Jurkat, Clone E6-1 (cell line): ENCODE measurements at regions not wholly inside any gene's neighbourhood (a gene's known extent, or its start where the extent isn't known, plus 50 kb on each side); places are given as distances from the start of the nearest gene placed in this dataset.
"Not testable (repeated sequence)": the region's sequence is repeated elsewhere in the genome, so short reads cannot be mapped to it uniquely, and the experiment has no call there.

Source experiments
- DNase-seq: peaks from one replicate; pipeline ENCODE4 v3.0.0-alpha.2; 2011; ENCODE audit warnings: low read depth, low spot score
- H3K4me3 ChIP-seq: 2 replicates; pipeline ENCODE4 v1.5.1; 2011; ENCODE audit warnings: mild to moderate bottlenecking, low read length, control low read depth, moderate library complexity

DNA sequence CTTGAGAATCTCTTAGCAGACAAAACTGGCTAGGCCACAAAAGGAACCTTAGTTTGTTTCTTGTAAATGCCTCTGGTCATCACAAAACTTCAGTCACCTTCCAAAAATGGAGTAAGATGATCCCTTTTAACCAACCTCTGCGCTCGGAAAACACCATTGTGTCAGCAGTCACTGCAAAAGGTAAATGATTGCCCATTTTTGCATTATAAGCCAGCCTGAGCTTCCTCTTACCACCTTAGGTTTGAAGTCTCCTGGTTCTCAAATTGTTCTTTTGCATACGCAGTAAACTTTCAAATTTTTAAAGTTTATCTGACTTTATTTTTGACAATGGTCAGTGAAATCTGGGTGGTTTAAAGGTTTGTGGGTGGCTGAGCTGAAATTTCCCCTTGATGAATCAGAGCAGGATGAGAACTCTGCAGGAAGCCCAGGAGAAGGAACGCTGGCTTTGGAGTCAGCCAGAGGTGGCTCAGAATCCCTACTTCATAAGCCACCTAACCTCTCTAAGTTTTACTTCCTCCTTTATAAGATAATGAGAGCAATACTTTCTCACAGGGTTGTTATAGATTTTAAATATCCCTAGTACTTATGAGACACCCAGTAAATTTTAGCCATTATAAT, 131.4 kb downstream of the MED10 start:
- DNase-seq, result no peak
- H3K4me3 ChIP-seq, result no peak overlapping the region

DNA sequence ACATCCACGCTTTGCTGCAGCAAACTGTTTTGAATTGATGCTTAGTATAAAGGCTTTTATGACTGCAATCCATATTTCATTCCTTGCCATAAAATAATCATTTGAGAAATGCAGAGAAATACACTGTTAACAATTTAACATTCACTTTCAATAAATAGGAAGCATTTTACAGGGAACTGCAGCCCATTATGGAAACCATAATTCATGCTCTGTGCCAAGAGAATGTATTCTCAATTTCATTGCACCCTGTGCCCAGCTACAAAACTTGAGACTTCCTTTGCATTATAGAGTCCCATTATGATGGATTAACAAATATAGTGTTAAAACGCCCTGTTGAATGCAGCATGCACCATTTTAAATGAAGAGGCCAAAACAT, 134.0 kb downstream of the MED10 start:
- no peak for DNase-seq
- no peak overlapping the region for H3K4me3 ChIP-seq

GRCh38 chr5:6243706-6244338, 134.5 kb downstream of the MED10 start:
- DNase-seq, result no peak
- no peak overlapping the region for H3K4me3 ChIP-seq

- H3K4me3 ChIP-seq, DNase-seq: not testable (repeated sequence)
These were observed 137.3 kb downstream of the MED10 start for GRCh38 chr5:6241056-6241455.

DNA sequence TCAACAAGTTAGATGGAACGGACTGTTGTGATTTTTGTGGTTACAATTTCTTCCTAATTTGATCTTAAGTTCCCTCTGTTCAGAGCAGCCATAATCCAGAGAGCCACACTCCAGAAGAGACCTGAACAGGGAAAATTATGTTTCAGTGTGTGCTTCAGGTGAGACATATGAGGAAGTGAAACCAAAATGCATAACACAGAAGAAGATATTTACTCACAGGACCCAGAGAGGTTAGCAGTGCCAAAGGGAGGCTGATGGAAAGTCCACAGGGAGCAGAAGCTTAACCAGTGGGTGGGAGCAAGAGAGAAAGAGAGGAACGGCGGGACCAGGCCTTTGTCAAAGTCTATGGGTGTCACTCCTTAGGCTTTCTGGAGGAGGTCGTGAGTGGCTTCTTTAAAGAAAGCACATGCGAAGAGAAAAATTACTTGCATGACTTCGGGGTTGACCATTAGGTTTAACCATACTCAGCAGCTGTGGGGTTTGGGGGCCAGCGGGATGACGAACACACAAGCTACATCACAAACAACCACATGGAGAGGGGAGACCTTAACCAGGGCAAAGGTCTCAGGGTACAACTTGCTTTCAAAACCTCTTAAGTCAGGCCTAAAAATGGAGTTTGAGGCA, 141.4 kb downstream of the MED10 start:
- no peak for DNase-seq
- no peak overlapping the region for H3K4me3 ChIP-seq

DNA sequence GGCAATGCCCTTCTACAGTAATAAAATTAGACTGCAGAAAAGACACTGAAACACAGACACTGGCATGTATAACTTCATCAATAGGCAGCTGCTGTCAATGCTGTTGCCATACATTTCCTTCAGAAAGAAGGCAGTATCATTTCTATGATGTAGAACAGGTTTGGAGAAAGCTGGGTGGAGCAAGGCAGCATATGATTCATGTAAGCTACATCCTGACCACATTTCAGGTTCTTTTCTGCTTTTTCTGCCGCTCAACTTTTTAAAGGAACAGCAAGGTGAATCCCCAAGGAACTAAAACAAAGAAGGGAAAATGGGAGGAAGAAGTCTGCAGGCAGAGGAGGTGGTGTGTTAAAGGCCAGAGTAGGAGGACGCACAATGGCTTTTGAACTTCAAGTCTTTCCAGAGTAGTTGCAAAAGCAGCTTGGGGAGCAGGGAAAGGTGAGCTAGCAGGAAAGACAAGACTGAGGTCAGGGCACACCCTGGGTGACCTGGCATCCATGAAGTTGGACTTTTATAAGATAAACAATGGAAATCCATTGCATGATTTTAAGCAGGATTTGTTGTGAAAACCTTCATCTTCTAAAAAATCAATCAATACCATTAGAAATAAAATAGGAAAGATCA, 142.1 kb downstream of the MED10 start:
- DNase-seq, result no peak
- H3K4me3 ChIP-seq, result no peak overlapping the region

DNA sequence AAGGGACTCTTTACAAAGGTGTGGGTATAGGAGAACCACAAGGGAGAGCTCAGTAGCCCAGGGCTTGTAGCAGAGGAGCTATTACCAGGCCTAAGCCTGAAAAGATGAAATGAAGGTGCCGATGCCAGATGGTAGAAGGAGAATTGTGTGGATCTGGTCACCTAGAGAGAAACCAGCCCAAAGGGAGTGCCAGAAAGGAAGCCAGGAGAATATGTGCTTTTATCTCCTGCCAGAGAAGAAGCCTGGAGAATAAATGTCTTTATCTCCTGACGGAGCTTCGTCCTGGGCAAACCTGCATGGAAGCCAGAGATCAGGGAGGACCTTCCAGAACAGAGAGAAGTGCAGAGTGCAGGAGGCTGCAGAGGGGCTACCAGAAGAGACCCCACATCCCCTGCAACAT, 142.6 kb downstream of the MED10 start:
- DNase-seq, result no peak
- H3K4me3 ChIP-seq, result no peak overlapping the region

- no peak for DNase-seq
- no peak overlapping the region for H3K4me3 ChIP-seq
These were observed 149.8 kb downstream of the MED10 start for GRCh38 chr5:6228257-6229250.

GRCh38 chr5:6225121-6225607, 153.2 kb downstream of the MED10 start:
- no peak for DNase-seq
- no peak overlapping the region for H3K4me3 ChIP-seq

DNA sequence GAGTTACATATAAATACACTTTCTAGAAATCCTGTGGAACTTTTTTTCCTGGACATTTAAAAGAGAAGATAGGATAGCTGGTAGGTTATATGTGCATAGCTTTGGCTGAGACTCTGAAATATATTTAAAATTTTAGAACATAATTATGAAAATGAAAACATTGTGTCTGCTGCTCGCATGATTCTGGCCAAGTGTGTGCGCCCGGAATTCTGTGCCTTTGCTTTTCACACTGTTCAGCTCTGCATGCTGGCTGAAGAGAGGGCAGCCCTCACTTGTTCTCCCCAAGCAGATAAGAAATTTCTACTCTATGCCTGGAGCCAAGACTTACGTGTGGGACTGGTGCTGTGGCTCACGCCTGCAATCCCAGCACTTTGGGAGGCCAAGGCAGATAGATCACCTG, 153.9 kb downstream of the MED10 start:
- no peak for DNase-seq
- H3K4me3 ChIP-seq, result no peak overlapping the region

GRCh38 chr5:6222899-6223298, 155.4 kb downstream of the MED10 start:
- no peak overlapping the region for H3K4me3 ChIP-seq
- DNase-seq, result no peak

- DNase-seq, result no peak
- H3K4me3 ChIP-seq, result no peak overlapping the region
These were observed 156.2 kb downstream of the MED10 start for GRCh38 chr5:6222121-6222520.

GRCh38 chr5:6221141-6221626, 157.2 kb downstream of the MED10 start:
- no peak for DNase-seq
- no peak overlapping the region for H3K4me3 ChIP-seq

DNA sequence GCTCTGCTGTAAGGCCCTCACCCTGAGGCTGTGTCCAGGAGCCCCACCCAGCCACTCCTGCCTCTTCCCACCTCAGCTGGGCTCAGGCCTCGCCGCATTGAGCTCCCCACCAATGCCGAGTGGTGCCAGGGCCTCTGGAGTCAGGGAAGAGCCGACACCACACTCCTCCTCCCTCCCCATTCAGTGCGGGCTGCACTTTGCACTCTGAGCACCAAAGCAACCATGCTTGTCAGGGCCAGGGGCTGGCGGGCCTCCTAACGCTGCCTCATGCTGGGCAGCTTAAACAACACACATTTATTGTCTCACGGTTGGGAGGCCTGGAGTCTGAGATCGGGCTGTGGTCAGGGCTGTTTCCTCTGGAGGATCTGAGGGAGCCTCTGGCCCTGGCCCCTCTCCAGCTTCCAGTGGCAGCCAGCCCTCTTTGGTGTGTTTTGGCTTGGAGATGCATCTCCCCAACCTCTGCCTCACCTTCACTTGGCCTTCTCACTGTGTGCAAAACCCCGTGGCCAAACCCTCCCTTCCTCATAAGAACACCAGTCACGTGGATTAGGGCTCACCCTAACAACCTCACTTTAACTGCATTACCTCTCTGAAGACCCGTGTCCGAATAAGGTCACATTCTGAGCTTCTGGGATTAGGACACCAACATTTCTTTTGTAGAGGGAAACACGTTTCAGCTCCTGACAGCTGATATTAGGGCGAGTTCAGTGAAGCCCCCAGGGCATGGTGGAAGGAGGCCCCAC, 157.8 kb downstream of the MED10 start:
- no peak overlapping the region for H3K4me3 ChIP-seq
- no peak for DNase-seq

DNA sequence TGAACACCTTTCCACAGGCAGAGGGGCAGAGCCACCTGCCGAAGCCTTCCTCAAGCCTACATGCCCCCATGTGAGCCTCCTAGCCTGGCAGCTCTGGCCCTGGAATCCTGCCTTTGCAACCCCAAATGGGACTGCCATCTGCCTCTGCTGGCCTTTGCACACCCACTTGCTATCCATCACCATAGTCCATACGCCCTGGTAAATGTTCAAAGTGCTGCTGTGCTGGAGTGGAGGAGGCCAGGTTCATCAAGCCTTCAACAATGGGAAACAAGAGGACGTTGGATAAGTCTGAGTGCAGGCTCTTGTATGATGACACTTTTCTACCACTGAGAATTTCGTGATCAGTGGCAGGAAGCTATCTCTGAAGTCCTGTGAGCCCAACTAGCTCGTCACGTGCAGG, 159.8 kb downstream of the MED10 start:
- DNase-seq, result no peak
- no peak overlapping the region for H3K4me3 ChIP-seq

DNA sequence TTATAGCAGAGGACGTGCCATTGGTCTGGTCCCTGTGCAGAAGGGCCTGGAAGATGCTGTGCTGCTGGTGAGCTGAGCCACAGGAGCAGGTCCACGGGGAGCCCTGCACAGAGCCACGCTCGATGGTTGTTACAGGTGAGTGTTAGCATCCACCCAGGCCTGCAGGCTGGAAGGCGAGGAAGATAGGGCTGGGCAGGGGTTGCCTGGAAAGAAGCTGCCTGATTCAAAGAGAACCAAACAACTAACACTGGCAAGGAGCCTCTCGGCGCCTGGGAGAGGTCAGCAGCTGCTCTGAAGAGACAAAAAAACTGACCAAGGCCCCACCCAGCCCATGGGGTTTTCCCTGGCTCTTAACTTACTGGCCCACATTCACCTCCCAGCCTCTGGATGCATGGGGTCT, 160.2 kb downstream of the MED10 start:
- no peak for DNase-seq
- H3K4me3 ChIP-seq, result no peak overlapping the region

DNA sequence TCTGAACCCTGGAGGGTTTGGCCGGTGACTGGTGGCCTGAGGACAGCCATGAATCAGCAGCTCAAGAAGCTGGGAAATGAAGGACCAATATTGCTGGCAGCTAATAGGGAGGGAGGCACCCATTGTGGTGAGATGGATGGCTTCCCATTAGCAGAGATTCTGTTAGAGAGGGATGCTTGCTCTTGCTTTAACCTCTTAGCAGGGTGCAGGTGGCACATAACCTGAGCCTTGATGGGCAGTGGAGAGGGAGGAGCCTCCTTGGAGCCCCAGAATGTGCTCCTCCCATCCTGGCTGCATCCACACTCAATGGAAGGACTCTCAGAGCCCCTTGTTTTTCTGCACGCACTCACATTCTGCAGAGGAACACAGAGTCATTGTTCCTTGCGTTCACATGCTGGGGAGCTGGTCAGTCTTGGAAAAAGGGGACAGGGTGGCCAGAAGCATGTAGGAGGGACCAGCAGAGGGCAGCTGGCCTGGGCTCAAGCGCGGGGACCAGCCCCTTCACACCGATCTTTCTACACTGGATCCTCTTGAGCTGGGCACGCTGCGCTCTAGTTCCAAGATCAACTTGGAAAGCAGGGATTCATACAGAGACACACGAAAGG, 161.8 kb downstream of the MED10 start:
- no peak overlapping the region for H3K4me3 ChIP-seq

DNA sequence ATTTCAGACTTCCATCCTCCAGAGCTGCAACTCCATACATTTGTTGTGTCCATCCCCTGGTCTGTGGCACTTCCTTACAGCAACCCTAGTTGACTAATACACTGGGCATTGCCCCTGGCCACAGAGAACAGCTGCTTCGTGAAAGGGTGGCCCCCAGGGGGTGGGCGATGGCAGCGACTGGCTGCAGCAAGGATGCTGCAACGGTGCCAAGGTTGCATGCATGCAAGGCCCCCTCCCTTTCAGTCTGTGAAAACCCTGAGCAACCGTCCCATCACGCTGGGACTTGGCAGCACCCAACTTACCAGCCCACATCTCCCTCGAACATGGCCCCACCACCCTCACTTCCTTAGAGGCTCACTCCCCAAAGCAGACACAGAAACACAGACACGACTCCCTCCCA, 162.5 kb downstream of the MED10 start:
- no peak for DNase-seq
- no peak overlapping the region for H3K4me3 ChIP-seq

More for the DNA sequence above, 161.8 kb downstream of the MED10 start:
- DNase-seq, result no peak
